ENCODE measurements at regions not wholly inside any gene's neighbourhood (a gene's known extent, or its start where the extent isn't known, plus 50 kb on each side); places are given as distances from the start of the nearest gene placed in this dataset.
A peak's percentile ranks its signal among the peaks of the same experiment; 100 is the strongest.
"Not testable (repeated sequence)": the region's sequence is repeated elsewhere in the genome, so short reads cannot be mapped to it uniquely, and the experiment has no call there.

- not testable (repeated sequence) for DNase-seq (ENCODE audit: low read depth in 1 of 2, low spot score in 1 of 2); H3K27ac ChIP-seq (replicated peaks); H3K27me3 ChIP-seq (ENCODE audit: insufficient read depth, poor library complexity, severe bottlenecking); H3K4me3 ChIP-seq (replicated peaks; ENCODE audit: insufficient read depth, low read length)
Measured at GRCh38 chr20:64327223-64327549, 71.6 kb downstream of the PCMTD2 start.

GRCh38 chr20:64327550-64328317, 72.2 kb downstream of the PCMTD2 start:
- TF ChIP-seq REST (IDR thresholded peaks at IDR 0.05; ENCODE audit: insufficient replicate concordance, low read depth): peak; percentile 85
- DNase-seq (ENCODE audit: low read depth in 1 of 2, low spot score in 1 of 2); H3K27me3 ChIP-seq (ENCODE audit: insufficient read depth, poor library complexity, severe bottlenecking); H3K27ac ChIP-seq (replicated peaks); H3K4me3 ChIP-seq (replicated peaks; ENCODE audit: insufficient read depth, low read length): not testable (repeated sequence)

- H3K4me3 ChIP-seq (replicated peaks; ENCODE audit: insufficient read depth, low read length); H3K27ac ChIP-seq (replicated peaks); H3K27me3 ChIP-seq (ENCODE audit: insufficient read depth, poor library complexity, severe bottlenecking); DNase-seq (ENCODE audit: low read depth in 1 of 2, low spot score in 1 of 2): not testable (repeated sequence)
Measured at GRCh38 chr20:64328595-64329250, 73.2 kb downstream of the PCMTD2 start.

DNA sequence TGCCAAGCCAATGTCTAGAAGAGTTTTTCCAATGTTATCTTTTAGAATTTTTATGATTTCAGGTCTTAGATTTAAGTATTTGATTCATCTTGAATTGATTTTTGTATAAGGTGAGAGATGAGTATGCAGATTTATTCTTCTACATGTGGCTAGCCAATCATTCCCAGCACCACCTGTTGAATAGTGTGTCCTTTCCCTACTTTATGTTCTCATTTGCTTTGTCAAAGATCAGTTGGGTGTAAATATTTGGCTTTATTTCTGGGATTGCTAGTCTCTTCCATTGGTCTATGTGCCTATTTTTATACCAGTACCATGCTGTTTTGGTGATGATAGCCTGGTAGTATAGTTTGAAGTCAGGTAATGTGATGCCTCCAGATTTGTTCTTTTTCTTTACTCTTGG, 77.1 kb downstream of the PCMTD2 start:
- not testable (repeated sequence) for H3K4me3 ChIP-seq (replicated peaks; ENCODE audit: insufficient read depth, low read length); H3K27ac ChIP-seq (replicated peaks); DNase-seq (ENCODE audit: low read depth in 1 of 2, low spot score in 1 of 2); H3K27me3 ChIP-seq (ENCODE audit: insufficient read depth, poor library complexity, severe bottlenecking)

Measured in HL-60 (cell line).